ENCODE measurements at regions not wholly inside any gene's neighbourhood (a gene's known extent, or its start where the extent isn't known, plus 50 kb on each side); places are given as distances from the start of the nearest gene placed in this dataset.

GRCh38 chr3:22351806-22352205 lies 600.8 kb upstream of the ZNF385D start:
- DNase-seq (no peak), ATAC-seq (ENCODE audit: poor library complexity) (no peak)
- ChIA-PET POLR2A (no interaction called here), CTCF (no interaction called here)
- no peak overlapping the region for H3K4me3 Mint-ChIP-seq
- H3K27me3 Mint-ChIP-seq: no peaks in the 10 kb centered on the region
- no peaks in the 10 kb centered on the region for H3K4me1 Mint-ChIP-seq (ENCODE audit: low read depth)
- no peak overlapping the region for H3K27ac Mint-ChIP-seq
- Histone ChIP-seq H3K27ac (ENCODE audit: low read depth in 1 of 2, low read length in 2 of 2) (no peak overlapping the region), H3K36me3 (ENCODE audit: insufficient read depth, low read length) (no peaks in the 10 kb centered on the region), H3K9me3 (ENCODE audit: control insufficient read depth in 1 of 2, insufficient read depth in 1 of 2, low read length in 2 of 2) (no peaks in the 10 kb centered on the region), H3K27me3 (ENCODE audit: control insufficient read depth in 1 of 2, insufficient read depth in 2 of 2, low read length in 2 of 2) (no peaks in the 10 kb centered on the region), H3K4me1 (ENCODE audit: insufficient read depth, low read length) (no peaks in the 10 kb centered on the region), H3K4me3 (ENCODE audit: low read length) (no peak overlapping the region)
- TF ChIP-seq CTCF (IDR thresholded peaks at IDR 0.05): no peak
- no peaks in the 10 kb centered on the region for H3K9me3 Mint-ChIP-seq
- no peaks in the 10 kb centered on the region for H3K36me3 Mint-ChIP-seq (ENCODE audit: low read depth)
- intact Hi-C loops (cut with DNase I, micrococcal nuclease): no loop called here

GRCh38 chr3:22353126-22353525 lies 602.1 kb upstream of the ZNF385D start:
- Mint-ChIP-seq H3K36me3 (ENCODE audit: low read depth) (no peaks in the 10 kb centered on the region), H3K4me3 (no peak overlapping the region), H3K4me1 (ENCODE audit: low read depth) (no peaks in the 10 kb centered on the region), H3K9me3 (no peaks in the 10 kb centered on the region), H3K27ac (no peak overlapping the region), H3K27me3 (no peaks in the 10 kb centered on the region)
- TF ChIP-seq CTCF (IDR thresholded peaks at IDR 0.05): no peak
- intact Hi-C loops (cut with DNase I, micrococcal nuclease): no loop called here
- no peak for DNase-seq
- Histone ChIP-seq H3K36me3 (ENCODE audit: insufficient read depth, low read length) (no peaks in the 10 kb centered on the region), H3K4me1 (ENCODE audit: insufficient read depth, low read length) (no peaks in the 10 kb centered on the region), H3K27me3 (ENCODE audit: control insufficient read depth in 1 of 2, insufficient read depth in 2 of 2, low read length in 2 of 2) (no peaks in the 10 kb centered on the region), H3K4me3 (ENCODE audit: low read length) (no peak overlapping the region), H3K9me3 (ENCODE audit: control insufficient read depth in 1 of 2, insufficient read depth in 1 of 2, low read length in 2 of 2) (no peaks in the 10 kb centered on the region), H3K27ac (ENCODE audit: low read depth in 1 of 2, low read length in 2 of 2) (no peak overlapping the region)
- no peak for ATAC-seq (ENCODE audit: poor library complexity)
- CTCF ChIA-PET: no interaction called here
- POLR2A ChIA-PET: no interaction called here

GRCh38 chr3:22358334-22358733 lies 607.3 kb upstream of the ZNF385D start:
- H3K27me3 ChIP-seq (ENCODE audit: control insufficient read depth in 1 of 2, insufficient read depth in 2 of 2, low read length in 2 of 2): no peaks in the 10 kb centered on the region
- DNase-seq: no peak
- ATAC-seq (ENCODE audit: poor library complexity): no peak
- no peaks in the 10 kb centered on the region for H3K9me3 ChIP-seq (ENCODE audit: control insufficient read depth in 1 of 2, insufficient read depth in 1 of 2, low read length in 2 of 2)
- Mint-ChIP-seq H3K9me3 (no peaks in the 10 kb centered on the region), H3K4me1 (ENCODE audit: low read depth) (no peaks in the 10 kb centered on the region), H3K4me3 (no peak overlapping the region), H3K27ac (no peak overlapping the region), H3K36me3 (ENCODE audit: low read depth) (no peaks in the 10 kb centered on the region), H3K27me3 (no peaks in the 10 kb centered on the region)
- H3K36me3 ChIP-seq (ENCODE audit: insufficient read depth, low read length): no peaks in the 10 kb centered on the region
- intact Hi-C loops (cut with DNase I, micrococcal nuclease): no loop called here
- ChIA-PET CTCF (no interaction called here), POLR2A (no interaction called here)
- TF ChIP-seq CTCF (IDR thresholded peaks at IDR 0.05): no peak
- H3K27ac ChIP-seq (ENCODE audit: low read depth in 1 of 2, low read length in 2 of 2): no peak overlapping the region
- no peaks in the 10 kb centered on the region for H3K4me1 ChIP-seq (ENCODE audit: insufficient read depth, low read length)
- no peak overlapping the region for H3K4me3 ChIP-seq (ENCODE audit: low read length)

Data from CD4-positive, alpha-beta T cell (primary cell).